Mammary epithelial cell (primary cell): ENCODE measurements at regions not wholly inside any gene's neighbourhood (a gene's known extent, or its start where the extent isn't known, plus 50 kb on each side); places are given as distances from the start of the nearest gene placed in this dataset.

ENCODE experiments used
- EZH2 ChIP-seq: IDR thresholded peaks from 2 replicates; pipeline ENCODE4 v1.6.1; 2012; ENCODE audit warnings: low read length, inconsistent platforms, borderline replicate concordance
- TF ChIP-seq, protein P1 (sequence below), 2 donors: IDR thresholded peaks in 1 of 2; conservative IDR thresholded peaks in 1 of 2; 2 replicates each; pipeline ENCODE4 v1.5.1; 2011 to 2012; ENCODE audit warnings: inconsistent platforms in 2 of 2, low read length in 2 of 2, mild to moderate bottlenecking in 2 of 2, control low read depth in 1 of 2, low read depth in 1 of 2; ENCODE audit not compliant: insufficient read depth in 1 of 2; ENCODE audit errors: extremely low read depth in 1 of 2

DNA sequence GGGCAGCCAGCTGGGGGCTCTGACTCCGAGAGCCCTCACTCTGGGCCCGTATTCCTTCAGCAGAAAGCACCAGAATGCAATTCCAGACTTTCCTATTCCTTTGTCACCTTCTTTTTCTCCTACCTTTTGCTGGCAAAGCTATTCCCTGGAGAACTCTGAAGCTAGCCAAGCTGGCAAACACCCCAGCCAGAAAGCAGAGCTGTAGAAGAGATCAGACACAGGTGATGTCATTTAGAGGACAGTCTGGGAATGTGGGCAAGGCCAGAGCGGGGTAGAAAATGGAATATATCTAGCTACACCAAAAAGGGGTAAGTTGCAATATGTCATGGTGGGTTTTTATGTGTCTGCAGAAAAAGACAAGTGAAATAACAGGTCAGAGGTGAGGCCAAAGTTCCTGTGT is 205.1 kb downstream of the NXPE2 start:
- TF ChIP-seq, protein P1, sequence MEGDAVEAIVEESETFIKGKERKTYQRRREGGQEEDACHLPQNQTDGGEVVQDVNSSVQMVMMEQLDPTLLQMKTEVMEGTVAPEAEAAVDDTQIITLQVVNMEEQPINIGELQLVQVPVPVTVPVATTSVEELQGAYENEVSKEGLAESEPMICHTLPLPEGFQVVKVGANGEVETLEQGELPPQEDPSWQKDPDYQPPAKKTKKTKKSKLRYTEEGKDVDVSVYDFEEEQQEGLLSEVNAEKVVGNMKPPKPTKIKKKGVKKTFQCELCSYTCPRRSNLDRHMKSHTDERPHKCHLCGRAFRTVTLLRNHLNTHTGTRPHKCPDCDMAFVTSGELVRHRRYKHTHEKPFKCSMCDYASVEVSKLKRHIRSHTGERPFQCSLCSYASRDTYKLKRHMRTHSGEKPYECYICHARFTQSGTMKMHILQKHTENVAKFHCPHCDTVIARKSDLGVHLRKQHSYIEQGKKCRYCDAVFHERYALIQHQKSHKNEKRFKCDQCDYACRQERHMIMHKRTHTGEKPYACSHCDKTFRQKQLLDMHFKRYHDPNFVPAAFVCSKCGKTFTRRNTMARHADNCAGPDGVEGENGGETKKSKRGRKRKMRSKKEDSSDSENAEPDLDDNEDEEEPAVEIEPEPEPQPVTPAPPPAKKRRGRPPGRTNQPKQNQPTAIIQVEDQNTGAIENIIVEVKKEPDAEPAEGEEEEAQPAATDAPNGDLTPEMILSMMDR (conservative IDR thresholded peaks at IDR 0.05 in 1 of 2, IDR thresholded peaks at IDR 0.05 in 1 of 2; ENCODE audit: extremely low read depth in 1 of 2, insufficient read depth in 1 of 2, low read depth in 1 of 2, low read length in 2 of 2), result no peak
- no peak for TF ChIP-seq EZH2
